ENCODE measurements at regions not wholly inside any gene's neighbourhood (a gene's known extent, or its start where the extent isn't known, plus 50 kb on each side); places are given as distances from the start of the nearest gene placed in this dataset.
"Not testable (repeated sequence)": the region's sequence is repeated elsewhere in the genome, so short reads cannot be mapped to it uniquely, and the experiment has no call there.

GRCh38 chr13:50543782-50544181 is 299.7 kb downstream of the DLEU7 start:
- DNase-seq = no peak

GRCh38 chr13:50544211-50544610 is 299.3 kb downstream of the DLEU7 start:
- no peak for DNase-seq

- DNase-seq = not testable (repeated sequence)
These were observed 296.3 kb downstream of the DLEU7 start for GRCh38 chr13:50547175-50547574.

- no peak for DNase-seq
These were observed 294.9 kb downstream of the DLEU7 start for GRCh38 chr13:50548586-50548985.

- no peak for DNase-seq
These were observed 294.1 kb downstream of the DLEU7 start for GRCh38 chr13:50549221-50549942.

- no peak for DNase-seq
These were observed 293.3 kb downstream of the DLEU7 start for GRCh38 chr13:50550151-50550550.

- DNase-seq = no peak
These were observed 291.0 kb downstream of the DLEU7 start for GRCh38 chr13:50552424-50552966.

- DNase-seq = no peak
These were observed 281.8 kb downstream of the DLEU7 start for GRCh38 chr13:50561739-50562138.

- no peak for DNase-seq
These were observed 276.8 kb downstream of the DLEU7 start for GRCh38 chr13:50566646-50567045.

GRCh38 chr13:50572129-50572528 is 271.4 kb downstream of the DLEU7 start:
- DNase-seq = no peak

- DNase-seq = no peak
These were observed 270.4 kb downstream of the DLEU7 start for GRCh38 chr13:50573066-50573465.

- DNase-seq = no peak
These were observed 268.8 kb downstream of the DLEU7 start for GRCh38 chr13:50574731-50575130.

GRCh38 chr13:50575138-50575537 is 268.4 kb downstream of the DLEU7 start:
- DNase-seq = no peak

GRCh38 chr13:50576156-50576555 is 267.3 kb downstream of the DLEU7 start:
- no peak for DNase-seq

GRCh38 chr13:50577806-50578205 is 265.7 kb downstream of the DLEU7 start:
- no peak for DNase-seq

GRCh38 chr13:50580684-50581305 is 262.7 kb downstream of the DLEU7 start:
- DNase-seq = no peak

- no peak for DNase-seq
These were observed 261.8 kb downstream of the DLEU7 start for GRCh38 chr13:50581586-50582196.

- DNase-seq = no peak
These were observed 258.5 kb downstream of the DLEU7 start for GRCh38 chr13:50584856-50585580.

GRCh38 chr13:50585674-50586413 is 257.6 kb downstream of the DLEU7 start:
- no peak for DNase-seq

- no peak for DNase-seq
These were observed 256.9 kb downstream of the DLEU7 start for GRCh38 chr13:50586414-50587083.

GRCh38 chr13:50587115-50587514 is 256.4 kb downstream of the DLEU7 start:
- DNase-seq = no peak

Data from cortex of kidney (tissue), 1 donor.